ENCODE measurements at regions not wholly inside any gene's neighbourhood (a gene's known extent, or its start where the extent isn't known, plus 50 kb on each side); places are given as distances from the start of the nearest gene placed in this dataset.

DNA sequence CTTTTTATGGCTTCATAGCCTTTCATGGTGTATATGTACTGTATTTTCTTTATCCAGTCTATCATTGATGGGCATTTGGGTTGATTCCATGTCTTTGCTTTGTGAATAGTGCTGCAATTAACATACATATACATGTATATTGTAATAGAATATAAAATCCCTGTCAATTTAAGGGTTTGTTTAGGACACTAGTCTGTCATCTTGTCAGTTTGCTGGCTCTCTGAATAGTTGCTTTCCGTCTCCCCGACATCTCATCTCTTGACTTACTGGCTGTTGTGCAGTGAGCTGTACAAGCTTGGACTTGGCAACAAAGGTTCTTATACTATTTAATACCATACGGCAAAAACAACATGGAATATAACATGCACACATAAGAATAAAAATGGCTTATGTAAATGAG, 1487.5 kb downstream of the LRRC4C start:
- no peak for DNase-seq (ENCODE audit: low spot score)
- Histone ChIP-seq H3K4me1 (ENCODE audit: control insufficient read depth in 4 of 4, insufficient read depth in 4 of 4, low read length in 3 of 4) (no peaks in the 10 kb centered on the region), H3K4me3 (ENCODE audit: low read depth in 1 of 3, low read length in 3 of 3) (no peak overlapping the region), H3K9ac (ENCODE audit: low read depth in 1 of 2, low read length in 2 of 2) (no peak overlapping the region), H3K36me3 (ENCODE audit: control insufficient read depth in 4 of 4, insufficient read depth in 3 of 4, low read depth in 1 of 4, low read length in 3 of 4) (no peaks in the 10 kb centered on the region), H3K9me3 (ENCODE audit: control insufficient read depth in 4 of 4, low read length in 3 of 4) (no peaks in the 10 kb centered on the region), H3K27me3 (ENCODE audit: control insufficient read depth in 4 of 4, insufficient read depth in 4 of 4, low read length in 3 of 4) (no peaks in the 10 kb centered on the region), H3K27ac (ENCODE audit: low read depth in 1 of 2, low read length in 2 of 2) (no peak overlapping the region)
- WGBS = 88% methylated on average over 3 of the region's 3 CpGs
- TF ChIP-seq, protein P1, sequence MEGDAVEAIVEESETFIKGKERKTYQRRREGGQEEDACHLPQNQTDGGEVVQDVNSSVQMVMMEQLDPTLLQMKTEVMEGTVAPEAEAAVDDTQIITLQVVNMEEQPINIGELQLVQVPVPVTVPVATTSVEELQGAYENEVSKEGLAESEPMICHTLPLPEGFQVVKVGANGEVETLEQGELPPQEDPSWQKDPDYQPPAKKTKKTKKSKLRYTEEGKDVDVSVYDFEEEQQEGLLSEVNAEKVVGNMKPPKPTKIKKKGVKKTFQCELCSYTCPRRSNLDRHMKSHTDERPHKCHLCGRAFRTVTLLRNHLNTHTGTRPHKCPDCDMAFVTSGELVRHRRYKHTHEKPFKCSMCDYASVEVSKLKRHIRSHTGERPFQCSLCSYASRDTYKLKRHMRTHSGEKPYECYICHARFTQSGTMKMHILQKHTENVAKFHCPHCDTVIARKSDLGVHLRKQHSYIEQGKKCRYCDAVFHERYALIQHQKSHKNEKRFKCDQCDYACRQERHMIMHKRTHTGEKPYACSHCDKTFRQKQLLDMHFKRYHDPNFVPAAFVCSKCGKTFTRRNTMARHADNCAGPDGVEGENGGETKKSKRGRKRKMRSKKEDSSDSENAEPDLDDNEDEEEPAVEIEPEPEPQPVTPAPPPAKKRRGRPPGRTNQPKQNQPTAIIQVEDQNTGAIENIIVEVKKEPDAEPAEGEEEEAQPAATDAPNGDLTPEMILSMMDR (IDR thresholded peaks at IDR 0.05; ENCODE audit: low read depth, low read length, missing input control) = no peak
- TF ChIP-seq FOXA2 (IDR thresholded peaks at IDR 0.05) = no peak
- TF ChIP-seq, protein P2, sequence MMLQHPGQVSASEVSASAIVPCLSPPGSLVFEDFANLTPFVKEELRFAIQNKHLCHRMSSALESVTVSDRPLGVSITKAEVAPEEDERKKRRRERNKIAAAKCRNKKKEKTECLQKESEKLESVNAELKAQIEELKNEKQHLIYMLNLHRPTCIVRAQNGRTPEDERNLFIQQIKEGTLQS (IDR thresholded peaks at IDR 0.05) = no peak
- no peak for TF ChIP-seq SP1 (IDR thresholded peaks at IDR 0.05)
- TF ChIP-seq GABPA (IDR thresholded peaks at IDR 0.05 in 1 of 2, conservative IDR thresholded peaks at IDR 0.05 in 1 of 2) = no peak
- no peak for TF ChIP-seq RAD21 (IDR thresholded peaks at IDR 0.05)
- no peak for TF ChIP-seq RXRA (IDR thresholded peaks at IDR 0.05)

DNA sequence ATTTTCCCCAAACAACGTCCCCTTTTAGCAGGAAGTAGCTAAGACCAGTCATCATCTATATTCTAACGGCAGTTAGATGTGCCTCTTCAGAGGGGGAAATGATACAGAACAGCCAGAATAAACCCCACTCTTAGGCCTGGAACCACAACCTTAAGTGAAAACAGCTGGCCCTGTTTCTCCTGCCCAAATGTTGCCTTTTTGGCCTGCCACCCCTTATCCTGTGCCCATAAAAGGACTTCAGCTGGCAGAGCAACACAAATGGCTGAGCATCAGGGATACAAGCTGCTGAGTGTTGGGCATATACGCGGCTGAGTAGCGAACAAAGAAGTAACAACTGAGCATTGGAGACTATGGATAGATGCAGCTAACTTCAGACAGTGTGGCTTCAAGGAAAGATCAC, 1491.4 kb downstream of the LRRC4C start:
- Histone ChIP-seq H3K27me3 (ENCODE audit: control insufficient read depth in 4 of 4, insufficient read depth in 4 of 4, low read length in 3 of 4) (no peaks in the 10 kb centered on the region), H3K9ac (ENCODE audit: low read depth in 1 of 2, low read length in 2 of 2) (no peak overlapping the region), H3K36me3 (ENCODE audit: control insufficient read depth in 4 of 4, insufficient read depth in 3 of 4, low read depth in 1 of 4, low read length in 3 of 4) (no peaks in the 10 kb centered on the region), H3K9me3 (ENCODE audit: control insufficient read depth in 4 of 4, low read length in 3 of 4) (no peaks in the 10 kb centered on the region), H3K27ac (ENCODE audit: low read depth in 1 of 2, low read length in 2 of 2) (no peak overlapping the region), H3K4me1 (ENCODE audit: control insufficient read depth in 4 of 4, insufficient read depth in 4 of 4, low read length in 3 of 4) (no peaks in the 10 kb centered on the region), H3K4me3 (ENCODE audit: low read depth in 1 of 3, low read length in 3 of 3) (no peak overlapping the region)
- no peak for TF ChIP-seq RAD21 (IDR thresholded peaks at IDR 0.05)
- no peak for TF ChIP-seq FOXA1 (IDR thresholded peaks at IDR 0.05)
- no peak for TF ChIP-seq HNF4A (conservative IDR thresholded peaks at IDR 0.05)
- no peak for TF ChIP-seq RXRA (IDR thresholded peaks at IDR 0.05)
- TF ChIP-seq, protein P3, sequence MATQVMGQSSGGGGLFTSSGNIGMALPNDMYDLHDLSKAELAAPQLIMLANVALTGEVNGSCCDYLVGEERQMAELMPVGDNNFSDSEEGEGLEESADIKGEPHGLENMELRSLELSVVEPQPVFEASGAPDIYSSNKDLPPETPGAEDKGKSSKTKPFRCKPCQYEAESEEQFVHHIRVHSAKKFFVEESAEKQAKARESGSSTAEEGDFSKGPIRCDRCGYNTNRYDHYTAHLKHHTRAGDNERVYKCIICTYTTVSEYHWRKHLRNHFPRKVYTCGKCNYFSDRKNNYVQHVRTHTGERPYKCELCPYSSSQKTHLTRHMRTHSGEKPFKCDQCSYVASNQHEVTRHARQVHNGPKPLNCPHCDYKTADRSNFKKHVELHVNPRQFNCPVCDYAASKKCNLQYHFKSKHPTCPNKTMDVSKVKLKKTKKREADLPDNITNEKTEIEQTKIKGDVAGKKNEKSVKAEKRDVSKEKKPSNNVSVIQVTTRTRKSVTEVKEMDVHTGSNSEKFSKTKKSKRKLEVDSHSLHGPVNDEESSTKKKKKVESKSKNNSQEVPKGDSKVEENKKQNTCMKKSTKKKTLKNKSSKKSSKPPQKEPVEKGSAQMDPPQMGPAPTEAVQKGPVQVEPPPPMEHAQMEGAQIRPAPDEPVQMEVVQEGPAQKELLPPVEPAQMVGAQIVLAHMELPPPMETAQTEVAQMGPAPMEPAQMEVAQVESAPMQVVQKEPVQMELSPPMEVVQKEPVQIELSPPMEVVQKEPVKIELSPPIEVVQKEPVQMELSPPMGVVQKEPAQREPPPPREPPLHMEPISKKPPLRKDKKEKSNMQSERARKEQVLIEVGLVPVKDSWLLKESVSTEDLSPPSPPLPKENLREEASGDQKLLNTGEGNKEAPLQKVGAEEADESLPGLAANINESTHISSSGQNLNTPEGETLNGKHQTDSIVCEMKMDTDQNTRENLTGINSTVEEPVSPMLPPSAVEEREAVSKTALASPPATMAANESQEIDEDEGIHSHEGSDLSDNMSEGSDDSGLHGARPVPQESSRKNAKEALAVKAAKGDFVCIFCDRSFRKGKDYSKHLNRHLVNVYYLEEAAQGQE (IDR thresholded peaks at IDR 0.05) = no peak
- no peak for TF ChIP-seq FOXA2 (IDR thresholded peaks at IDR 0.05)
- TF ChIP-seq, protein P4, sequence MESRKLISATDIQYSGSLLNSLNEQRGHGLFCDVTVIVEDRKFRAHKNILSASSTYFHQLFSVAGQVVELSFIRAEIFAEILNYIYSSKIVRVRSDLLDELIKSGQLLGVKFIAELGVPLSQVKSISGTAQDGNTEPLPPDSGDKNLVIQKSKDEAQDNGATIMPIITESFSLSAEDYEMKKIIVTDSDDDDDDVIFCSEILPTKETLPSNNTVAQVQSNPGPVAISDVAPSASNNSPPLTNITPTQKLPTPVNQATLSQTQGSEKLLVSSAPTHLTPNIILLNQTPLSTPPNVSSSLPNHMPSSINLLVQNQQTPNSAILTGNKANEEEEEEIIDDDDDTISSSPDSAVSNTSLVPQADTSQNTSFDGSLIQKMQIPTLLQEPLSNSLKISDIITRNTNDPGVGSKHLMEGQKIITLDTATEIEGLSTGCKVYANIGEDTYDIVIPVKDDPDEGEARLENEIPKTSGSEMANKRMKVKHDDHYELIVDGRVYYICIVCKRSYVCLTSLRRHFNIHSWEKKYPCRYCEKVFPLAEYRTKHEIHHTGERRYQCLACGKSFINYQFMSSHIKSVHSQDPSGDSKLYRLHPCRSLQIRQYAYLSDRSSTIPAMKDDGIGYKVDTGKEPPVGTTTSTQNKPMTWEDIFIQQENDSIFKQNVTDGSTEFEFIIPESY (IDR thresholded peaks at IDR 0.05) = no peak
- TF ChIP-seq, protein P2 (IDR thresholded peaks at IDR 0.05) = no peak
- TF ChIP-seq EGR1 (IDR thresholded peaks at IDR 0.05; ENCODE audit: low read depth in 2 of 2) = no peak
- TF ChIP-seq NR2F2 (IDR thresholded peaks at IDR 0.05) = no peak
- TF ChIP-seq, protein P1 (IDR thresholded peaks at IDR 0.05; ENCODE audit: low read depth, low read length, missing input control) = no peak
- TF ChIP-seq YY1 (IDR thresholded peaks at IDR 0.05) = no peak
- DNase-seq (ENCODE audit: low spot score) = no peak
- 82% methylated on average over 5 of the region's 5 CpGs for WGBS

All from liver (tissue), 8 donors.